Panc1 (cell line): ENCODE measurements at regions not wholly inside any gene's neighbourhood (a gene's known extent, or its start where the extent isn't known, plus 50 kb on each side); places are given as distances from the start of the nearest gene placed in this dataset.

Experiments
- ATAC-seq: fragments of 200-7000 bp; cut with Tn5 transposase; 2 replicates; pipeline ENCODE4 v1.9.1; 2020; ENCODE audit warnings: mild to moderate bottlenecking, moderate library complexity
- BruUV-seq: library from RNA; stranded (reverse); fragments of 400-500 nt; replicated peaks from 2 replicates; lab custom pipeline; 2021; lab: Mats Ljungman, UMichigan
- CTCF ChIA-PET: fragments of 300-600 bp; sonication (Branson Sonifier 250); formaldehyde crosslinking; loops from one replicate; lab custom pipeline; 2022; ENCODE audit warnings: antibody characterized with exemption; lab: Charles Lee
- POLR2A ChIA-PET: fragments of 300-600 bp; sonication (Branson Sonifier 250); formaldehyde crosslinking; loops from one replicate; lab custom pipeline; 2022; ENCODE audit warnings: antibody characterized with exemption; lab: Charles Lee
- DNase-seq: peaks from one replicate; pipeline ENCODE4 v3.0.0-alpha.2; 2010; ENCODE audit warnings: low read depth, low spot score
- H3K27ac ChIP-seq: 2 replicates; pipeline ENCODE4 v1.5.1; 2011; ENCODE audit warnings: mild to moderate bottlenecking, low read length, inconsistent platforms
- H3K27me3 ChIP-seq: fragments of 200-500 bp; sonication (Bioruptor generic); 2 replicates; pipeline ENCODE4 v1.6.0; 2014; ENCODE audit warnings: low read length, inconsistent platforms; ENCODE audit not compliant: control insufficient read depth, insufficient read depth
- H3K36me3 ChIP-seq: fragments of 200-500 bp; sonication (Bioruptor generic); 2 replicates; pipeline ENCODE4 v1.5.1; 2014; ENCODE audit warnings: inconsistent platforms, mild to moderate bottlenecking, low read length, moderate library complexity; ENCODE audit not compliant: control insufficient read depth, insufficient read depth
- H3K4me1 ChIP-seq: 2 replicates; pipeline ENCODE4 v1.5.1; 2011; ENCODE audit warnings: inconsistent platforms, mild to moderate bottlenecking, low read length, moderate library complexity; ENCODE audit not compliant: control insufficient read depth, insufficient read depth
- H3K4me3 ChIP-seq, 2 experiments: 2 replicates each; pipeline ENCODE4 v1.5.1; 2011 to 2012; ENCODE audit warnings: low read depth in 2 of 2, low read length in 2 of 2, mild to moderate bottlenecking in 2 of 2, inconsistent platforms in 1 of 2, moderate library complexity in 1 of 2
- H3K9me3 ChIP-seq: fragments of 200-500 bp; sonication (Bioruptor generic); 2 replicates; pipeline ENCODE4 v1.5.1; 2014; ENCODE audit warnings: low read depth, mild to moderate bottlenecking, inconsistent platforms, low read length, moderate library complexity; ENCODE audit not compliant: control insufficient read depth, insufficient read depth
- POLR2AphosphoS5 ChIP-seq: IDR thresholded peaks from 2 replicates; pipeline ENCODE4 v1.6.1; 2012; ENCODE audit warnings: mild to moderate bottlenecking, low read depth, low read length, moderate library complexity
- SIN3A ChIP-seq: IDR thresholded peaks from 2 replicates; pipeline ENCODE4 v1.6.1; 2012; ENCODE audit warnings: low read depth, mild to moderate bottlenecking, low read length, moderate library complexity, borderline replicate concordance; ENCODE audit not compliant: insufficient read depth
- TCF7L2 ChIP-seq: IDR thresholded peaks from 2 replicates; pipeline ENCODE4 v1.6.1; 2011; ENCODE audit warnings: mild to moderate bottlenecking, low read depth, low read length, inconsistent platforms
- in situ Hi-C: cut with HindIII; loops from 2 replicates; pipeline ENCODE4 v1.10.0; 2016; ENCODE audit warnings: low sequenced_read_pairs, low pct_unique_long_range_greater_than_20kb
- intact Hi-C: fragments of 100-400 bp; cut with micrococcal nuclease; formaldehyde crosslinking; loops from one replicate; pipeline ENCODE4 v1.10.0; 2022; ENCODE audit not compliant: unreplicated experiment
- TF ChIP-seq, protein P1 (sequence below), 2 experiments: IDR thresholded peaks; 2 replicates each; pipeline ENCODE4 v1.6.1; 2011 to 2012; ENCODE audit warnings: low read depth in 2 of 2, control low read depth in 1 of 2, low read length in 1 of 2, mild to moderate bottlenecking in 1 of 2, moderate library complexity in 1 of 2; ENCODE audit not compliant: insufficient read depth in 1 of 2
- TF ChIP-seq, protein P2 (sequence below): fragments of 450-650 bp; IDR thresholded peaks from 2 replicates; pipeline ENCODE4 v1.5.1; 2017; ENCODE audit warnings: mild to moderate bottlenecking

DNA sequence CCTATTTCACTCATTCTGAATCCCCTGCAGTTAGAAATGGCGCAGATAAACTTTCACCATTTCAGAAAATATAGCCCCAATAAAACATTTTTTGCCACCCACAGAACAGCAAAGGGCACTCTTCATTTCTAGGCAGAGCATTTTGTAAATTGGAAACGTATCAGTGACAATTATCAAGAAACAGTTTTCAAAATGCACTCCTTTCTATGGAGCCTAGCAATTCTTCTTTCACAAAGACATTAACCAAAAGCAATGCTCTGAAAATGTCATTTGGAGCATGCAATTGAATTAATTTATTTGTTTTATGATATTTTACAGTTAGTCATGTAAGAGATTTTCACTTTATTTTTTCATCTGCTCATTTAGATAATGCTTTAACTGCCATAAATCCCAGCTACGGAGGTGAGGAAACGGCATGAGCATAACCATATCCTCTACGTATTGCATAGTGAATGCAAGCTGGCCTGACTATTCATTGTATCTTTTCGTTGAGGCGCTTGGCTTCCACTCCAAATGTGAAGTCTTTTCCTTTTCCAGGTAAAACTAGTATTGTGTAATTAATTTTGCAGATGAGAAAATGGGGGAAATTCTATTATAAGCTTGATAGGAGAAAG is 813.4 kb downstream of the C6orf118 start:
- DNase-seq = no peak
- TF ChIP-seq, protein P1, sequence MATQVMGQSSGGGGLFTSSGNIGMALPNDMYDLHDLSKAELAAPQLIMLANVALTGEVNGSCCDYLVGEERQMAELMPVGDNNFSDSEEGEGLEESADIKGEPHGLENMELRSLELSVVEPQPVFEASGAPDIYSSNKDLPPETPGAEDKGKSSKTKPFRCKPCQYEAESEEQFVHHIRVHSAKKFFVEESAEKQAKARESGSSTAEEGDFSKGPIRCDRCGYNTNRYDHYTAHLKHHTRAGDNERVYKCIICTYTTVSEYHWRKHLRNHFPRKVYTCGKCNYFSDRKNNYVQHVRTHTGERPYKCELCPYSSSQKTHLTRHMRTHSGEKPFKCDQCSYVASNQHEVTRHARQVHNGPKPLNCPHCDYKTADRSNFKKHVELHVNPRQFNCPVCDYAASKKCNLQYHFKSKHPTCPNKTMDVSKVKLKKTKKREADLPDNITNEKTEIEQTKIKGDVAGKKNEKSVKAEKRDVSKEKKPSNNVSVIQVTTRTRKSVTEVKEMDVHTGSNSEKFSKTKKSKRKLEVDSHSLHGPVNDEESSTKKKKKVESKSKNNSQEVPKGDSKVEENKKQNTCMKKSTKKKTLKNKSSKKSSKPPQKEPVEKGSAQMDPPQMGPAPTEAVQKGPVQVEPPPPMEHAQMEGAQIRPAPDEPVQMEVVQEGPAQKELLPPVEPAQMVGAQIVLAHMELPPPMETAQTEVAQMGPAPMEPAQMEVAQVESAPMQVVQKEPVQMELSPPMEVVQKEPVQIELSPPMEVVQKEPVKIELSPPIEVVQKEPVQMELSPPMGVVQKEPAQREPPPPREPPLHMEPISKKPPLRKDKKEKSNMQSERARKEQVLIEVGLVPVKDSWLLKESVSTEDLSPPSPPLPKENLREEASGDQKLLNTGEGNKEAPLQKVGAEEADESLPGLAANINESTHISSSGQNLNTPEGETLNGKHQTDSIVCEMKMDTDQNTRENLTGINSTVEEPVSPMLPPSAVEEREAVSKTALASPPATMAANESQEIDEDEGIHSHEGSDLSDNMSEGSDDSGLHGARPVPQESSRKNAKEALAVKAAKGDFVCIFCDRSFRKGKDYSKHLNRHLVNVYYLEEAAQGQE (IDR thresholded peaks at IDR 0.05; ENCODE audit: insufficient read depth in 1 of 2, low read depth in 2 of 2, low read length in 1 of 2) = no peak
- TF ChIP-seq POLR2AphosphoS5 (no peak), SIN3A (no peak), TCF7L2 (no peak)
- TF ChIP-seq, protein P2, sequence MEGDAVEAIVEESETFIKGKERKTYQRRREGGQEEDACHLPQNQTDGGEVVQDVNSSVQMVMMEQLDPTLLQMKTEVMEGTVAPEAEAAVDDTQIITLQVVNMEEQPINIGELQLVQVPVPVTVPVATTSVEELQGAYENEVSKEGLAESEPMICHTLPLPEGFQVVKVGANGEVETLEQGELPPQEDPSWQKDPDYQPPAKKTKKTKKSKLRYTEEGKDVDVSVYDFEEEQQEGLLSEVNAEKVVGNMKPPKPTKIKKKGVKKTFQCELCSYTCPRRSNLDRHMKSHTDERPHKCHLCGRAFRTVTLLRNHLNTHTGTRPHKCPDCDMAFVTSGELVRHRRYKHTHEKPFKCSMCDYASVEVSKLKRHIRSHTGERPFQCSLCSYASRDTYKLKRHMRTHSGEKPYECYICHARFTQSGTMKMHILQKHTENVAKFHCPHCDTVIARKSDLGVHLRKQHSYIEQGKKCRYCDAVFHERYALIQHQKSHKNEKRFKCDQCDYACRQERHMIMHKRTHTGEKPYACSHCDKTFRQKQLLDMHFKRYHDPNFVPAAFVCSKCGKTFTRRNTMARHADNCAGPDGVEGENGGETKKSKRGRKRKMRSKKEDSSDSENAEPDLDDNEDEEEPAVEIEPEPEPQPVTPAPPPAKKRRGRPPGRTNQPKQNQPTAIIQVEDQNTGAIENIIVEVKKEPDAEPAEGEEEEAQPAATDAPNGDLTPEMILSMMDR = no peak
- ChIA-PET CTCF (no interaction called here), POLR2A (no interaction called here)
- no peak for ATAC-seq
- in situ Hi-C loops (no loop called here), intact Hi-C loops (no loop called here)
- Histone ChIP-seq H3K4me3 (no peak overlapping the region), H3K27me3 (no peaks in the 10 kb centered on the region), H3K4me1 (no peaks in the 10 kb centered on the region), H3K9me3 (no peaks in the 10 kb centered on the region), H3K36me3 (no peaks in the 10 kb centered on the region), H3K27ac (no peak overlapping the region)
- no TSS peak for BruUV-seq

DNA sequence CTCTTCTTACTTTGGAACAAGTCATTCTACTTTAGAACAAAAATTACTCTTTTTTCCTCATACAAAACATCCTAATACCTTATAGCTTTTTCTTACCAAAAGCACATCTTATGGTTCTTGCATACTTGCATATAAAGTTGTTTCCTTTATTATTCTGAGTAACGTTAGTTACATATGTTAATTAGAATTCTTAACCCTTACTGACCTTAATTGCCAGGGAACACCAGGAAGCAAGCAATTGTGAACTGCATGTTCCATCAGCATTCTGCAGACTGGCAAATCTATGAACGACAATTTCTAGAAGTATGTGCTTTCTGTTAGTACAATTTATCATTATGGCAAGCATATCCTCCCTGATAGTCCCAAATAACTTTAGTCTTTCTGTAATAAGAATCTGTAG is 831.0 kb downstream of the C6orf118 start:
- Histone ChIP-seq H3K4me1 (no peaks in the 10 kb centered on the region), H3K36me3 (no peaks in the 10 kb centered on the region), H3K27me3 (no peaks in the 10 kb centered on the region), H3K27ac (no peak overlapping the region), H3K4me3 (no peak overlapping the region), H3K9me3 (no peaks in the 10 kb centered on the region)
- DNase-seq = no peak
- no TSS peak for BruUV-seq
- no peak for ATAC-seq
- in situ Hi-C loops (no loop called here), intact Hi-C loops (no loop called here)
- TF ChIP-seq, protein P2 = no peak
- TF ChIP-seq POLR2AphosphoS5 (no peak), SIN3A (no peak), TCF7L2 (no peak)
- TF ChIP-seq, protein P1 (IDR thresholded peaks at IDR 0.05; ENCODE audit: insufficient read depth in 1 of 2, low read depth in 2 of 2, low read length in 1 of 2) = no peak
- ChIA-PET POLR2A (no interaction called here), CTCF (no interaction called here)
